Esophagus mucosa (tissue), 1 donor: ENCODE measurements at regions not wholly inside any gene's neighbourhood (a gene's known extent, or its start where the extent isn't known, plus 50 kb on each side); places are given as distances from the start of the nearest gene placed in this dataset.

ENCODE experiments used
- ATAC-seq: fragments of 200-7000 bp; cut with Tn5 transposase; one replicate; pipeline ENCODE4 v1.9.1; 2020
- donor health status: DM: yes; HTN: yes; CAD: no.

- ATAC-seq = no peak
These were observed 75.8 kb upstream of the SLC14A2 start for GRCh38 chr18:45539491-45539891.

- ATAC-seq = no peak
These were observed 75.2 kb upstream of the SLC14A2 start for GRCh38 chr18:45540125-45540524.

GRCh38 chr18:45541421-45541820 is 73.9 kb upstream of the SLC14A2 start:
- no peak for ATAC-seq

- no peak for ATAC-seq
These were observed 73.2 kb upstream of the SLC14A2 start for GRCh38 chr18:45542043-45542442.

- no peak for ATAC-seq
These were observed 67.4 kb upstream of the SLC14A2 start for GRCh38 chr18:45547910-45548309.

GRCh38 chr18:45548614-45549013 is 66.7 kb upstream of the SLC14A2 start:
- no peak for ATAC-seq

- ATAC-seq = no peak
These were observed 66.0 kb upstream of the SLC14A2 start for GRCh38 chr18:45549290-45549689.

- no peak for ATAC-seq
These were observed 64.0 kb upstream of the SLC14A2 start for GRCh38 chr18:45551142-45551815.

GRCh38 chr18:45553723-45554388 is 61.4 kb upstream of the SLC14A2 start:
- ATAC-seq = no peak

- no peak for ATAC-seq
These were observed 60.9 kb upstream of the SLC14A2 start for GRCh38 chr18:45554389-45554737.

GRCh38 chr18:45556222-45556621 is 59.1 kb upstream of the SLC14A2 start:
- no peak for ATAC-seq

GRCh38 chr18:45557287-45557686 is 58.0 kb upstream of the SLC14A2 start:
- no peak for ATAC-seq

GRCh38 chr18:45557779-45558178 is 57.5 kb upstream of the SLC14A2 start:
- ATAC-seq = no peak

GRCh38 chr18:45559258-45559657 is 56.0 kb upstream of the SLC14A2 start:
- ATAC-seq = no peak

GRCh38 chr18:45560870-45561269 is 54.4 kb upstream of the SLC14A2 start:
- ATAC-seq = no peak

- no peak for ATAC-seq
These were observed 52.5 kb upstream of the SLC14A2 start for GRCh38 chr18:45562567-45563479.

GRCh38 chr18:45565280-45565970 is 49.9 kb upstream of the SLC14A2 start:
- ATAC-seq = peak; percentile 59
